Esophagus squamous epithelium (tissue), 4 donors: ENCODE measurements at regions not wholly inside any gene's neighbourhood (a gene's known extent, or its start where the extent isn't known, plus 50 kb on each side); places are given as distances from the start of the nearest gene placed in this dataset.

ENCODE experiments used
- CTCF ChIP-seq, 6 experiments: fragments of 450-650 bp in 4 of 6; fragments of 200-600 bp in 2 of 6; sonication (generic) in 2 of 6; IDR thresholded peaks; one replicate each; pipeline ENCODE4 v1.5.1; 2016 to 2019; ENCODE audit warnings: antibody characterized with exemption in 6 of 6, mild to moderate bottlenecking in 4 of 6, moderate library complexity in 4 of 6
- POLR2A ChIP-seq, 4 donors: fragments of 450-650 bp; IDR thresholded peaks; one replicate each; pipeline ENCODE4 v1.6.1; 2017; ENCODE audit warnings: antibody characterized with exemption in 4 of 4, mild to moderate bottlenecking in 4 of 4, moderate library complexity in 3 of 4

DNA sequence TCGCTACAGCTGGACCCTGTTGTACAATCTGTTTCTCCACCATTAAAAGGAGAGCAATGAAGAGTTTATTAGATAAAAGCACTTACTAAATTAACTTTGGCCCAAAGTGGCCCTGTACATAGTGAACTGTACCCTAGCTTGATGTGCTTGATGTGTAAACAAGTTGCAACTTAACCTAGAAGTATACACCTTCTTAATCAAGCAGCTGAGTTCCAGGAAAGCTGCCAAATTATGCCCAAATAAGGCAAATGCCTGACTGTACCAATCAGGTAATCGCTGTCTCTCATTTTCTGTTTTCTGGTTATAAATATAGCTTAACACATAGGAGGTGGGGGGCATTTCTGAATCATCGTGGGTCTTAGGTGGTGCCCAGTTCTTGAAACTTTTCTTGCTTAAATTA is 704.8 kb upstream of the CBLB start:
- TF ChIP-seq CTCF (IDR thresholded peaks at IDR 0.05) (no peak), POLR2A (IDR thresholded peaks at IDR 0.05) (no peak)
